ENCODE measurements at regions not wholly inside any gene's neighbourhood (a gene's known extent, or its start where the extent isn't known, plus 50 kb on each side); places are given as distances from the start of the nearest gene placed in this dataset.

- H3K4me2 ChIP-seq (ENCODE audit: low read depth, low read length, poor library complexity, severe bottlenecking), result no peak overlapping the region
- H3K9me2 ChIP-seq (replicated peaks; ENCODE audit: insufficient read depth, low read length), result no peaks in the 10 kb centered on the region
- H4K20me1 ChIP-seq (ENCODE audit: low read depth, low read length), result no peaks in the 10 kb centered on the region
- H2AFZ ChIP-seq (ENCODE audit: low read depth, low read length, severe bottlenecking), result no peak overlapping the region
- H3K79me2 ChIP-seq (ENCODE audit: insufficient read depth, low read length), result no peaks in the 10 kb centered on the region
- no peaks in the 10 kb centered on the region for H3K27me3 ChIP-seq (ENCODE audit: low read length)
- TF ChIP-seq EZH2phosphoT487 (conservative IDR thresholded peaks at IDR 0.05; ENCODE audit: low read length), result no peak
- no peak for TF ChIP-seq CTCF (IDR thresholded peaks at IDR 0.05; ENCODE audit: insufficient read depth, low read length, poor library complexity, severe bottlenecking)
- H3K4me3 ChIP-seq (ENCODE audit: insufficient read depth, low read length, poor library complexity, severe bottlenecking), result no peak overlapping the region
- H3K9ac ChIP-seq (ENCODE audit: low read length), result no peak overlapping the region
- no peak overlapping the region for H3K27ac ChIP-seq (ENCODE audit: low read depth, low read length)
- H3F3A ChIP-seq (ENCODE audit: insufficient read depth), result no peaks in the 10 kb centered on the region
- no peaks in the 10 kb centered on the region for H3K9me3 ChIP-seq (ENCODE audit: insufficient read depth, low read length)
- no peaks in the 10 kb centered on the region for H3K36me3 ChIP-seq (ENCODE audit: low read length)
Measured at GRCh38 chr3:152745646-152746045, 89.3 kb upstream of the P2RY1 start.

DNA sequence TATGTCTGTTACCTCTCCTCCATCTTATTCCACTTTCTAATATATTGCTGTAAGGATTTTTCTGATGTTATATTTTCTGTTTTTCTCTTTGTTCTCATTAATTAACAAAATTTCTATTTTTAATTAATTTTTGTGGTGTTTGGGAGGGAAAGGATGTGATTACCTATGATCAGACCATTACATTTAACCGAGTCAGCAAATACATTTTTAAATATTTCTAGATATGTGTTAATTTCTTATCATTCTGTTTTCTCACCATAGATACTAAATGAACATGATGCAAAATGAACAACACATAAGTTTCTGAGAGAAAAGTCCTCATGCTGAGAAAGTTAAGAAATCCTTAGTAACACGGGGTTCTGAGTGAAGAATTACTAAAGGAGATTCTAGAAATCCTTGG, 80.6 kb upstream of the P2RY1 start:
- Histone ChIP-seq H3K4me3 (ENCODE audit: insufficient read depth, low read length, poor library complexity, severe bottlenecking) (no peak overlapping the region), H3K9ac (ENCODE audit: low read length) (no peak overlapping the region), H3K4me2 (ENCODE audit: low read depth, low read length, poor library complexity, severe bottlenecking) (no peak overlapping the region), H3K9me3 (ENCODE audit: insufficient read depth, low read length) (no peaks in the 10 kb centered on the region), H3K79me2 (ENCODE audit: insufficient read depth, low read length) (no peaks in the 10 kb centered on the region), H3K27me3 (ENCODE audit: low read length) (no peaks in the 10 kb centered on the region), H3K36me3 (ENCODE audit: low read length) (no peaks in the 10 kb centered on the region), H4K20me1 (ENCODE audit: low read depth, low read length) (no peaks in the 10 kb centered on the region), H3F3A (ENCODE audit: insufficient read depth) (no peaks in the 10 kb centered on the region), H3K9me2 (replicated peaks; ENCODE audit: insufficient read depth, low read length) (no peaks in the 10 kb centered on the region), H3K27ac (ENCODE audit: low read depth, low read length) (no peak overlapping the region), H2AFZ (ENCODE audit: low read depth, low read length, severe bottlenecking) (no peak overlapping the region)
- TF ChIP-seq CTCF (IDR thresholded peaks at IDR 0.05; ENCODE audit: insufficient read depth, low read length, poor library complexity, severe bottlenecking) (no peak), EZH2phosphoT487 (conservative IDR thresholded peaks at IDR 0.05; ENCODE audit: low read length) (no peak)

GRCh38 chr3:152756807-152757206, 78.1 kb upstream of the P2RY1 start:
- no peak overlapping the region for H2AFZ ChIP-seq (ENCODE audit: low read depth, low read length, severe bottlenecking)

More at GRCh38 chr3:152756807-152757206, 78.1 kb upstream of the P2RY1 start:
- Histone ChIP-seq H3K27me3 (ENCODE audit: low read length) (no peaks in the 10 kb centered on the region), H3K4me3 (ENCODE audit: insufficient read depth, low read length, poor library complexity, severe bottlenecking) (no peak overlapping the region), H3F3A (ENCODE audit: insufficient read depth) (no peaks in the 10 kb centered on the region), H3K9ac (ENCODE audit: low read length) (no peak overlapping the region), H3K27ac (ENCODE audit: low read depth, low read length) (no peak overlapping the region), H3K9me2 (replicated peaks; ENCODE audit: insufficient read depth, low read length) (no peaks in the 10 kb centered on the region), H4K20me1 (ENCODE audit: low read depth, low read length) (no peaks in the 10 kb centered on the region), H3K9me3 (ENCODE audit: insufficient read depth, low read length) (no peaks in the 10 kb centered on the region), H3K79me2 (ENCODE audit: insufficient read depth, low read length) (no peaks in the 10 kb centered on the region), H3K4me2 (ENCODE audit: low read depth, low read length, poor library complexity, severe bottlenecking) (no peak overlapping the region), H3K36me3 (ENCODE audit: low read length) (no peaks in the 10 kb centered on the region)
- TF ChIP-seq CTCF (IDR thresholded peaks at IDR 0.05; ENCODE audit: insufficient read depth, low read length, poor library complexity, severe bottlenecking) (no peak), EZH2phosphoT487 (conservative IDR thresholded peaks at IDR 0.05; ENCODE audit: low read length) (no peak)

Measured in SU-DHL-6 (cell line).